GM18517 (cell line): ENCODE measurements at regions not wholly inside any gene's neighbourhood (a gene's known extent, or its start where the extent isn't known, plus 50 kb on each side); places are given as distances from the start of the nearest gene placed in this dataset.
"Not testable (repeated sequence)": the region's sequence is repeated elsewhere in the genome, so short reads cannot be mapped to it uniquely, and the experiment has no call there.

Experiments
- ATAC-seq: cut with Tn5 transposase; IDR thresholded peaks from one replicate; pipeline ENCODE4 v1.9.1; 2021; ENCODE audit warnings: mild to moderate bottlenecking, moderate library complexity; ENCODE audit not compliant: unreplicated experiment

GRCh38 chr11:122405547-122406341 lies 249.8 kb upstream of the UBASH3B start:
- ATAC-seq, result no peak

DNA sequence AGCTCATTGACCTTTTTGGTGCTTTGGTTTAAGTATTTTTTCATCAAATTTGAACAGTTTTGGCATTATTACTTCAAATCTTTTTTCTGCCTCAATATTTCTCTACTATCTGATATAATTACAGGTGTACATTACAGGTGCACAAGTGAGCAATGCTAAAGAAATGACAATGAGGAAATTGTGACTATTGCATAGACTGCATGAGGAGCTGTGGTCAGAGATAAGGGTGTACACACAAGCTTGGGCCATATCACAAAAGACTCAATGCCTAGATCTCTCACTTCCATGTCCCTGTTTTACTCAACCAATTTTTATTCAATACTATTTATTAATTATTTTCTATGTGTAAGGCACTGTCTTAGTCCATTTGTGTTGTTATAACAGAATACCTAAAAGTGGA lies 251.0 kb upstream of the UBASH3B start:
- ATAC-seq, result no peak

DNA sequence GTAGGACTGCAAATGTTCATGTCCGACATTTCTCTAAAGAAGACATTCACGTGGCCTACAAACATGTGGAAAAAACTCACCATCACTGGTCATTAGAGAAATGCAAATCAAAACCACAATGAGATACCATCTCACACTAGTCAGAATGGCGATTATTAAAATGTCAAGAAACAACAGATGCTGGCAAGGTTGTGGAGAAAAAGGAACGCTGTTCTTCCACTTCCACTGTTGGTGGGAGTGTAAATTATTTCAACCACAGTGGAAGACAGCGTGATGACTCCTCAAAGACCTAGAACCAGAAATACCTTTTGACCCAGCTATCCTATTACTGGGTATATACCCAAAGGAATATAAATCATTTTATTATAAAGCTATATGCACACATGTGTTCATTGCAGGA lies 253.9 kb upstream of the UBASH3B start:
- not testable (repeated sequence) for ATAC-seq

- ATAC-seq, result peak; percentile 41
These were observed 256.1 kb upstream of the UBASH3B start for GRCh38 chr11:122399375-122399774.

- ATAC-seq, result no peak
These were observed 256.7 kb upstream of the UBASH3B start for GRCh38 chr11:122398851-122399250.

GRCh38 chr11:122398167-122398566 lies 257.4 kb upstream of the UBASH3B start:
- ATAC-seq, result no peak

GRCh38 chr11:122395282-122395681 lies 260.2 kb upstream of the UBASH3B start:
- ATAC-seq, result no peak

DNA sequence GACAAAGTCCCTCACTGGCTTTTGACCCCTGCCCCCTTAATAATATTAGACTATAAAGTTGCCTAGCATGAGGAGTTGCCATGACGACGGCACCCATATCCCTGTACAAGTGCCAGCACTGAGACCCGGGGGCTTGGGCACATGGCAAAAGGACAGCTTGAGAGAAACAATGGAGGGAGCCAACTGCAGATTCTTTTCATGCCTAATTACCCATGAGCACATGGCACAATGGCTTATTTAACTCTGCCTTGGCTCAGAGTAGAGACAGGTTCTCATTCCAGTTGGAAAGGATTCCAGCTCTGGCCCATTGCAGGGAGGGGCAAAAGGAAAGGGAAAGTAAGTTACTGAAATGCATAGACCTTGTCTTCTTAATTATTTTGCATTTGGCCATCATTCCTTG lies 261.2 kb upstream of the UBASH3B start:
- ATAC-seq, result no peak

- no peak for ATAC-seq
These were observed 262.2 kb upstream of the UBASH3B start for GRCh38 chr11:122393209-122393860.

DNA sequence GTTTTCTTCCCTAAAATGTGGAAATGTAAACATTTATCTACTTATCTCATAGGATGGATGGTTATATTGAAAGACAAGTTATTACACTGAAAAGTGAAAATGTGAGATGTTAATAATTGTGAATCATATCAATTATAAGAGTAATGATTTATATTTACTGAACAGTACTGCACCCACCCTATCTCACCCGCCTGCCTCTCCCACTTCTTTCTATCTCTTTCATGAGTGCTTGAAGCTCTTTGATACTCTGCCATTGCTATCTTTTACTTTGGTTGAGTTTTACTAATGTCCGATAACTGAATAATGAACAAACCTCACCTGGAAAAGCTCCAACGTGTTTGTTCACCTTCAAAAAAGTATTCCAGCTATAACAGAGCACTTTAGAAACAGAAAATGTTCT lies 263.0 kb upstream of the UBASH3B start:
- ATAC-seq, result no peak

GRCh38 chr11:122391049-122391448 lies 264.5 kb upstream of the UBASH3B start:
- ATAC-seq, result no peak

DNA sequence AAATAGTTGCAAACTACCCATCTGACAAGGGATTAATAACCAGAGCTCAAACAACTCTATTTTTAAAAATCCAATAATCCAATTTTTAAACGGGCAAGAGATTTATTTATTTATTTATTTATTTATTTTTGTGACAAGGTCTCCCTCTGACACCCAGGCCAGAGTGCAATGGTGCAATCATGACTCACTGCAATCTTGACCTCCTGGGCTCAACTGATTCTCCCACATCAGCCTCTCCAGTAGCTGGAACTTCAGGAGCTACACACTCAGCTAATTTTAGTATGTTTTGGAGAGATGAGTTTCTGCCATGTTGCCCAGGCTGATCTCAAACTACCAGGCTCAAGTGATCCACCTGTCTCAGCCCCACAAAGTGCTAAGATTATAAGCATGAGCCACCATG lies 267.2 kb upstream of the BLID start:
- no peak for ATAC-seq

DNA sequence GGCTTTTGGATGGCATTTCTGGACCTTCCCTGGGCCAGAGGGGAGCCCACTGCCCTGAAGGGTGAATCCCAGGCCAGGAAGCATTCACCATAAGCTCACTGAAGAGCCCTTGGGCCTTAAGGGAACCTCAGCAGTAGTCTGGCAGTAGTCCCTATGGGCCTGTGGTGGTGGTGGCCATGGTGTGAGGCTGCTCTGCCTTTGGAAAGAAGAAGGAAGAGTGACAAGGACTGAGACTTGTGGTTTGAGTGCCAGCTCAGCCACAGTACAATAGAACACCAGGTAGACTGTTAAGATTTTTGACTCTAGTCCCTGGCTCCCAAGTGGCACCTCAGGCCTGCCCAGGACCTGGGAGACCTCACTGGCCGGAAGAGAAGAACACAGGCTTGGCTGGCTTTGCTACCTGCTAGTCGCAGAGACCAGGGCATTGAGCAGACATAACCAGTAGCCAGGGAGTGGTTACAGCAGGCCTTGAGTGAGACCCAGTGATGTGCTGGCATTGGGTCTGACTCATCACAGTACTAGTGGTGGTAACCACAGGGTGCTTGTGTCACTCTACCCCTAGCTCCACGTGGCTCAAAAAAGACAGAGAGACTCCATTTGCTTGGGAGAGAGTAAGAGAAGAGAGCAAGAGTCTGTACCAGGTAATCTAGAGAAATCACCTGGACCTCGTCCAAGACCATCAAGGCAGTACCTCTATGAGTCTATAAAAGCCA lies 259.8 kb upstream of the BLID start:
- no peak for ATAC-seq

DNA sequence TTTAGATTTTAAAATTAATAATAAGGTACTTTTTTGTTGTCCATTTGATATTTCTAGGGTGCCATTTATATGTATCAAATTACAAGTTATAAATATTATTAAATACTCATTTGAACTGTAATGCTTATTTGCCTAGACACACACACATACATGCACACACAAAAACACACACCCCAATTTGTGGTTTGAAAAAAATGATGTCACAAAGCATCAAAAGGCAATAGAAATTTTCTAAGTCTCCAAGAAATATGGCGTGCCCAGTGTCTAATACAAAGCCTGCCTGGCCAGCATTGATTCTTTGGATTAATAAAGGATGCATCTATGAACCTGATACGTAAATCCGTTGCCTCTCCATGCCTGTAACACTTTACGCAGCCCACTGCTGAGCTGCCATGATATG lies 252.8 kb upstream of the BLID start:
- ATAC-seq, result no peak

- ATAC-seq, result no peak
These were observed 251.8 kb upstream of the BLID start for GRCh38 chr11:122367809-122368231.

DNA sequence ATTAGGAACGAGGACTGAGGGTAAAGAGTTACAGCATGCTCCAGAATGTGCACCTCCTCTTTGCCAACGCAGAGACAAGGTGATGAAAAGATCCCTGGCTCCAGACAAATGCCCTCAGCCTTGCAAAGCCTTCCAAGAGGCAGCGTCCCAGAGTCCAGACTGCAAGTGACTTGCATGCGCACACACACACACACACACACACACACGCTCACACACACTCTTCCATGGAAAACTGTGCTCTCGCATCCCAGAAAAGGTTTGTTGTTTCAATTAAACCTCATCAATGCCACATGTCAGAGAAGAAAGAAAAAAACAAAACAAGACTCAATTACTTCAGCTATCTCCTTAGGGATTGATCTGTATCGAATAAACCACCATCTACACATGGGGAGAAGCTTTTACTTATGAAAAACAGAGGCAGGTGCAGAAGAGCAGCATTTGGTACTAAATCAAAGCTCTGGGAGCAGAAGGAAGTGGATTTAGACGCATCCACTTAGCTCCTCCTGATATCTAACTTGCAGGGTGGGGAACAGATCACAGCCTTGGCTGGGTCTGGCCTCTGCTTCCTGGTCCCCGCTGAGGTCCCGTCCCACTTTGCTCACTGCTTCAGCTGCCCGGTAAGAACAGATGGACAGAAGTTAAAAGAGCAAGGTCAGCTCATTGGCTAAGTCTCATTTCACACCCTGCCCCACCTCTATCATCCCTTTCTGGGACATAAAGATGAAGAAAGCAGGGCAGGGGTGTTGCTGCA lies 249.8 kb upstream of the BLID start:
- no peak for ATAC-seq

DNA sequence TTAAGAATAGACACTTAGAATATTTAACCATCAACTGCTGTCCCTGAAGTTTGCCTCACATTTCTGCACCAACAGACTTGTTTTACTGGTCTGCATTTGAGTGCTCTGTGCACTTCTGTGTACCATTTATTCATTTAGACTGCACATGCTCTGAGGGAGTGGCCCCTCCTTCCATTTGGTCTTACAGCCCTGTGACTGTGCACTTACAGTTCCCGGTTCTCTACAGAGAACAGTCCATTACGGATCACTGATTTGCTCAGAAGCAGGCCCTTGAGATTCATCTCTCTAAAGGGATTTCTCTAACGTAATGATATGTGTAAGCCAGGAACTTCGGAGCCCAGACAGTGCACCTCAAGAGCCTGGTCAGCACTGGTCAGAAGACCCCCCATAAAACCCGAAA lies 247.3 kb upstream of the BLID start:
- no peak for ATAC-seq

DNA sequence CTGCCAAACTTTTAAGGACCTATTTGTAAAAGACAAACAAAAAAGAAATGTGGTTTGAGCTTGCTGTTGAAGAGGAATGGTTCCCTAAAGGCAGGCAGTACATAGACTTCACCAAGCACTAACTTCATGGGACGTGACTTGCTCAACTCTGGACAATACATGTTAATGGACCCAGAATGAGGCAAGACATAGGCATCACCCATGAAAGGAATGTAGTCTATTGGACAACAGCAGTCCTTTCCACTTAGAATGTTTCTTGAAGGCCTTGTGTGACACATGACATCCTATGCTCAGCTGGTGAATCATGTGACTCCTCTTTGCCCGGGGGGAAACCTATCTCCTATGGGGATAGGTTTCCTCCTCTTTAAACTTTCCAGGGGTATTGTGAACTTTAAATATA lies 246.4 kb upstream of the BLID start:
- no peak for ATAC-seq

DNA sequence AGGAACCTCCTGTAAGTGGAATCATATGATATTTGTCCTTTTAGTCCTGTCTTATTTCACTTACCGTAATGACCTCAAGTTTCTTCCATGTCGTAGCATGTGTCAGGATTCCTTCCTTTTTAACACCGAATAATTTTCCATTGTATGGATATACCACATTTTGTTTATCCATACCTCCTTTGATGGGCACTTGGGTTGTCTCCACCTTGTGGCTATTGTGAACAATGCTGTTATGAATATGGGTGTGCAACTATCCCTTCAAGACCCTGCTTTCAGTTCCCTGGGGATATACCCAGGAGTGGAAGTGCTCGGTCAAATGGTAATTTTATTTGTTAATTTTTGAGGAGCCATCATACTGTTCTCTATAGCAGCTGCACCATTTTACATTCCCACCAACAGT lies 244.9 kb upstream of the BLID start:
- ATAC-seq, result no peak

- ATAC-seq, result no peak
These were observed 243.1 kb upstream of the BLID start for GRCh38 chr11:122359081-122359571.

GRCh38 chr11:122358292-122358691 lies 242.3 kb upstream of the BLID start:
- ATAC-seq, result no peak
